Stimulated activated CD4-positive, alpha-beta T cell treated with anti-CD3 and anti-CD28 coated beads, Interleukin-2, amount 100 ng/mL, for 24 hours (primary cell): ENCODE measurements at regions not wholly inside any gene's neighbourhood (a gene's known extent, or its start where the extent isn't known, plus 50 kb on each side); places are given as distances from the start of the nearest gene placed in this dataset.

Source experiments
- DNase-seq, 2 donors: peaks; one replicate each; pipeline ENCODE4 v3.0.0-alpha.2; 2020

GRCh38 chr9:23551929-23552707 is 273.9 kb downstream of the ELAVL2 start:
- DNase-seq: no peak

- DNase-seq: no peak
These were observed 273.0 kb downstream of the ELAVL2 start for GRCh38 chr9:23552876-23553601.

- no peak for DNase-seq
These were observed 271.4 kb downstream of the ELAVL2 start for GRCh38 chr9:23554686-23555085.

- no peak for DNase-seq
These were observed 270.2 kb downstream of the ELAVL2 start for GRCh38 chr9:23555851-23556250.

- no peak for DNase-seq
These were observed 269.6 kb downstream of the ELAVL2 start for GRCh38 chr9:23556459-23556858.

GRCh38 chr9:23557689-23558088 is 268.4 kb downstream of the ELAVL2 start:
- DNase-seq: no peak

GRCh38 chr9:23559522-23559921 is 266.5 kb downstream of the ELAVL2 start:
- DNase-seq: no peak

GRCh38 chr9:23563517-23563916 is 262.5 kb downstream of the ELAVL2 start:
- no peak for DNase-seq

- DNase-seq: no peak
These were observed 258.4 kb downstream of the ELAVL2 start for GRCh38 chr9:23567516-23568165.

GRCh38 chr9:23571414-23572104 is 254.5 kb downstream of the ELAVL2 start:
- DNase-seq: no peak

- no peak for DNase-seq
These were observed 252.2 kb downstream of the ELAVL2 start for GRCh38 chr9:23573800-23574199.

- DNase-seq: no peak
These were observed 248.4 kb downstream of the ELAVL2 start for GRCh38 chr9:23577611-23578010.

GRCh38 chr9:23581931-23582330 is 244.1 kb downstream of the ELAVL2 start:
- no peak for DNase-seq

- DNase-seq: no peak
These were observed 243.2 kb downstream of the ELAVL2 start for GRCh38 chr9:23582836-23583235.

GRCh38 chr9:23586906-23587305 is 239.1 kb downstream of the ELAVL2 start:
- no peak for DNase-seq

- no peak for DNase-seq
These were observed 238.6 kb downstream of the ELAVL2 start for GRCh38 chr9:23587433-23587832.

GRCh38 chr9:23587903-23588302 is 238.1 kb downstream of the ELAVL2 start:
- DNase-seq: no peak

GRCh38 chr9:23590276-23591000 is 235.6 kb downstream of the ELAVL2 start:
- DNase-seq: no peak

GRCh38 chr9:23594421-23594820 is 231.6 kb downstream of the ELAVL2 start:
- no peak for DNase-seq

- no peak for DNase-seq
These were observed 229.0 kb downstream of the ELAVL2 start for GRCh38 chr9:23596913-23597634.

- no peak for DNase-seq
These were observed 227.0 kb downstream of the ELAVL2 start for GRCh38 chr9:23598994-23599393.

GRCh38 chr9:23603311-23603710 is 222.7 kb downstream of the ELAVL2 start:
- DNase-seq: no peak
